ENCODE measurements at regions not wholly inside any gene's neighbourhood (a gene's known extent, or its start where the extent isn't known, plus 50 kb on each side); places are given as distances from the start of the nearest gene placed in this dataset.

- no peaks in the 10 kb centered on the region for H3K9me2 ChIP-seq (ENCODE audit: low read depth, low read length)
- no peaks in the 10 kb centered on the region for H3F3A ChIP-seq (ENCODE audit: insufficient read depth, low read length)
- no peaks in the 10 kb centered on the region for H3K27me3 ChIP-seq (ENCODE audit: insufficient read depth, low read length)
- no peak overlapping the region for H3K27ac ChIP-seq (ENCODE audit: low read depth, low read length, poor library complexity, severe bottlenecking)
- H3K4me3 ChIP-seq (ENCODE audit: low read depth, low read length, poor library complexity, severe bottlenecking): no peak overlapping the region
- H3K9me3 ChIP-seq (ENCODE audit: low read length): no peaks in the 10 kb centered on the region
- no peaks in the 10 kb centered on the region for H3K79me2 ChIP-seq (ENCODE audit: insufficient read depth, low read length)
- H3K9ac ChIP-seq (ENCODE audit: low read length): no peak overlapping the region
- H2AFZ ChIP-seq (ENCODE audit: low read length): no peak overlapping the region
- no peaks in the 10 kb centered on the region for H4K20me1 ChIP-seq (ENCODE audit: insufficient read depth, low read length)
- TF ChIP-seq EZH2 (IDR thresholded peaks at IDR 0.05; ENCODE audit: borderline replicate concordance, low read length): no peak
- TF ChIP-seq CTCF (IDR thresholded peaks at IDR 0.05; ENCODE audit: low read length): no peak
- no peaks in the 10 kb centered on the region for H3K36me3 ChIP-seq (ENCODE audit: insufficient read depth, low read length)
- no peaks in the 10 kb centered on the region for H3K4me1 ChIP-seq (ENCODE audit: insufficient read depth, low read length, severe bottlenecking)
- no peak overlapping the region for H3K4me2 ChIP-seq (ENCODE audit: low read length)
These were observed 54.9 kb upstream of the CA10 start for GRCh38 chr17:52213451-52213850.

GRCh38 chr17:52212851-52213250 is 54.3 kb upstream of the CA10 start:
- Histone ChIP-seq H3K4me3 (ENCODE audit: low read depth, low read length, poor library complexity, severe bottlenecking) (no peak overlapping the region), H3K9me3 (ENCODE audit: low read length) (no peaks in the 10 kb centered on the region), H3K9me2 (ENCODE audit: low read depth, low read length) (no peaks in the 10 kb centered on the region), H3K27ac (ENCODE audit: low read depth, low read length, poor library complexity, severe bottlenecking) (no peak overlapping the region), H3K36me3 (ENCODE audit: insufficient read depth, low read length) (no peaks in the 10 kb centered on the region), H2AFZ (ENCODE audit: low read length) (no peak overlapping the region), H3K9ac (ENCODE audit: low read length) (no peak overlapping the region), H3F3A (ENCODE audit: insufficient read depth, low read length) (no peaks in the 10 kb centered on the region), H3K4me2 (ENCODE audit: low read length) (no peak overlapping the region), H3K4me1 (ENCODE audit: insufficient read depth, low read length, severe bottlenecking) (no peaks in the 10 kb centered on the region), H3K79me2 (ENCODE audit: insufficient read depth, low read length) (no peaks in the 10 kb centered on the region), H4K20me1 (ENCODE audit: insufficient read depth, low read length) (no peaks in the 10 kb centered on the region), H3K27me3 (ENCODE audit: insufficient read depth, low read length) (no peaks in the 10 kb centered on the region)
- TF ChIP-seq EZH2 (IDR thresholded peaks at IDR 0.05; ENCODE audit: borderline replicate concordance, low read length) (no peak), CTCF (IDR thresholded peaks at IDR 0.05; ENCODE audit: low read length) (no peak)

- TF ChIP-seq CTCF (IDR thresholded peaks at IDR 0.05; ENCODE audit: low read length) (no peak), EZH2 (IDR thresholded peaks at IDR 0.05; ENCODE audit: borderline replicate concordance, low read length) (no peak)
- no peak overlapping the region for H3K4me3 ChIP-seq (ENCODE audit: low read depth, low read length, poor library complexity, severe bottlenecking)
- no peak overlapping the region for H3K9ac ChIP-seq (ENCODE audit: low read length)
- H3F3A ChIP-seq (ENCODE audit: insufficient read depth, low read length): no peaks in the 10 kb centered on the region
- no peaks in the 10 kb centered on the region for H3K9me2 ChIP-seq (ENCODE audit: low read depth, low read length)
- no peaks in the 10 kb centered on the region for H3K4me1 ChIP-seq (ENCODE audit: insufficient read depth, low read length, severe bottlenecking)
- no peak overlapping the region for H3K4me2 ChIP-seq (ENCODE audit: low read length)
- no peaks in the 10 kb centered on the region for H3K36me3 ChIP-seq (ENCODE audit: insufficient read depth, low read length)
- H3K27me3 ChIP-seq (ENCODE audit: insufficient read depth, low read length): no peaks in the 10 kb centered on the region
- no peaks in the 10 kb centered on the region for H3K9me3 ChIP-seq (ENCODE audit: low read length)
- no peaks in the 10 kb centered on the region for H3K79me2 ChIP-seq (ENCODE audit: insufficient read depth, low read length)
- H3K27ac ChIP-seq (ENCODE audit: low read depth, low read length, poor library complexity, severe bottlenecking): no peak overlapping the region
- H4K20me1 ChIP-seq (ENCODE audit: insufficient read depth, low read length): no peaks in the 10 kb centered on the region
- H2AFZ ChIP-seq (ENCODE audit: low read length): no peak overlapping the region
These were observed 51.0 kb upstream of the CA10 start for GRCh38 chr17:52209507-52209906.

Measured in OCI-LY1 (cell line).